Endothelial cell (in vitro differentiated cells): ENCODE measurements at regions not wholly inside any gene's neighbourhood (a gene's known extent, or its start where the extent isn't known, plus 50 kb on each side); places are given as distances from the start of the nearest gene placed in this dataset.

Experiments
- DNase-seq: peaks from one replicate; pipeline ENCODE4 v3.0.0; 2021; ENCODE audit warnings: low spot score
- H3K27ac Mint-ChIP-seq: one replicate; pipeline ENCODE4 v1.8.0; 2021; ENCODE audit warnings: mixed read lengths, inconsistent platforms; ENCODE audit not compliant: unreplicated experiment
- H3K27me3 Mint-ChIP-seq: one replicate; pipeline ENCODE4 v1.8.0; 2021; ENCODE audit warnings: mild to moderate bottlenecking, moderate library complexity, mixed read lengths, inconsistent platforms; ENCODE audit not compliant: unreplicated experiment
- H3K36me3 Mint-ChIP-seq: one replicate; pipeline ENCODE4 v1.8.0; 2021; ENCODE audit warnings: mild to moderate bottlenecking, low read depth, mixed read lengths, inconsistent platforms; ENCODE audit not compliant: unreplicated experiment
- H3K4me1 Mint-ChIP-seq: one replicate; pipeline ENCODE4 v1.8.0; 2021; ENCODE audit warnings: mild to moderate bottlenecking, mixed read lengths, inconsistent platforms; ENCODE audit not compliant: unreplicated experiment
- H3K4me3 Mint-ChIP-seq: one replicate; pipeline ENCODE4 v1.8.0; 2021; ENCODE audit warnings: mild to moderate bottlenecking, mixed read lengths, inconsistent platforms; ENCODE audit not compliant: unreplicated experiment
- H3K9me3 Mint-ChIP-seq: one replicate; pipeline ENCODE4 v1.8.0; 2021; ENCODE audit warnings: mixed read lengths, inconsistent platforms; ENCODE audit not compliant: unreplicated experiment
- CTCF ChIP-seq: fragments of 200-600 bp; sonication (generic); IDR thresholded peaks from one replicate; pipeline ENCODE4 v1.5.0; 2021; ENCODE audit warnings: antibody characterized with exemption; ENCODE audit not compliant: unreplicated experiment

GRCh38 chr2:134146161-134146560 is 107.7 kb upstream of the MGAT5 start:
- peaks cover 19% of the 10 kb centered on the region for H3K36me3 Mint-ChIP-seq
- peaks cover 5% of the 10 kb centered on the region for H3K27me3 Mint-ChIP-seq
- H3K4me1 Mint-ChIP-seq, result peaks cover 76% of the 10 kb centered on the region
- no peak overlapping the region for H3K4me3 Mint-ChIP-seq
- TF ChIP-seq CTCF, result no peak
- no peaks in the 10 kb centered on the region for H3K9me3 Mint-ChIP-seq
- no peak for DNase-seq
- H3K27ac Mint-ChIP-seq, result no peak overlapping the region

- H3K27ac Mint-ChIP-seq, result no peak overlapping the region
These were observed 107.3 kb upstream of the MGAT5 start for GRCh38 chr2:134146620-134147019.

GRCh38 chr2:134148172-134148571 is 105.7 kb upstream of the MGAT5 start:
- DNase-seq, result no peak
- no peaks in the 10 kb centered on the region for H3K9me3 Mint-ChIP-seq
- peaks cover 7% of the 10 kb centered on the region for H3K27me3 Mint-ChIP-seq
- H3K4me1 Mint-ChIP-seq, result peaks cover 59% of the 10 kb centered on the region
- H3K36me3 Mint-ChIP-seq, result peaks cover 16% of the 10 kb centered on the region
- no peak overlapping the region for H3K4me3 Mint-ChIP-seq
- no peak overlapping the region for H3K27ac Mint-ChIP-seq
- TF ChIP-seq CTCF, result no peak

More at GRCh38 chr2:134146620-134147019, 107.3 kb upstream of the MGAT5 start:
- TF ChIP-seq CTCF, result no peak
- Mint-ChIP-seq H3K27me3 (peaks cover 5% of the 10 kb centered on the region), H3K36me3 (peaks cover 19% of the 10 kb centered on the region), H3K9me3 (no peaks in the 10 kb centered on the region), H3K4me1 (peaks cover 72% of the 10 kb centered on the region), H3K4me3 (no peak overlapping the region)
- DNase-seq, result no peak

- Mint-ChIP-seq H3K9me3 (no peaks in the 10 kb centered on the region), H3K36me3 (peaks cover 10% of the 10 kb centered on the region), H3K27ac (no peak overlapping the region), H3K4me3 (peak overlapping the region; percentile 37), H3K4me1 (peaks cover 58% of the 10 kb centered on the region), H3K27me3 (peaks cover 3% of the 10 kb centered on the region)
- TF ChIP-seq CTCF, result no peak
- DNase-seq, result no peak
These were observed 104.9 kb upstream of the MGAT5 start for GRCh38 chr2:134148843-134149472.

- TF ChIP-seq CTCF, result no peak
- Mint-ChIP-seq H3K4me3 (no peak overlapping the region), H3K4me1 (peaks cover 60% of the 10 kb centered on the region), H3K36me3 (peaks cover 13% of the 10 kb centered on the region), H3K27me3 (peaks cover 3% of the 10 kb centered on the region), H3K27ac (no peak overlapping the region), H3K9me3 (no peaks in the 10 kb centered on the region)
- DNase-seq, result no peak
These were observed 104.0 kb upstream of the MGAT5 start for GRCh38 chr2:134149904-134150303.
